Osteocyte (in vitro differentiated cells): ENCODE measurements at regions not wholly inside any gene's neighbourhood (a gene's known extent, or its start where the extent isn't known, plus 50 kb on each side); places are given as distances from the start of the nearest gene placed in this dataset.

ENCODE experiments used
- DNase-seq: peaks from one replicate; pipeline ENCODE4 v3.0.0; 2021; ENCODE audit warnings: mixed read lengths; ENCODE audit not compliant: unreplicated experiment; ENCODE audit errors: extremely low spot score
- H3K27ac Mint-ChIP-seq: one replicate; pipeline ENCODE4 v1.8.0; 2021; ENCODE audit warnings: mild to moderate bottlenecking, mixed read lengths; ENCODE audit not compliant: unreplicated experiment
- H3K27me3 Mint-ChIP-seq: one replicate; pipeline ENCODE4 v1.8.0; 2021; ENCODE audit warnings: mixed read lengths; ENCODE audit not compliant: unreplicated experiment
- H3K36me3 Mint-ChIP-seq: one replicate; pipeline ENCODE4 v1.8.0; 2021; ENCODE audit warnings: mixed read lengths; ENCODE audit not compliant: unreplicated experiment
- H3K4me1 Mint-ChIP-seq: one replicate; pipeline ENCODE4 v1.8.0; 2021; ENCODE audit warnings: mixed read lengths; ENCODE audit not compliant: unreplicated experiment
- H3K4me3 Mint-ChIP-seq: one replicate; pipeline ENCODE4 v1.8.0; 2021; ENCODE audit warnings: mild to moderate bottlenecking, moderate library complexity, mixed read lengths; ENCODE audit not compliant: unreplicated experiment
- H3K9me3 Mint-ChIP-seq: one replicate; pipeline ENCODE4 v1.8.0; 2021; ENCODE audit warnings: mixed read lengths; ENCODE audit not compliant: unreplicated experiment
- CTCF ChIP-seq: fragments of 200-600 bp; sonication (generic); IDR thresholded peaks from 2 replicates; pipeline ENCODE4 v1.5.0; 2021; ENCODE audit warnings: antibody characterized with exemption, mild to moderate bottlenecking, moderate library complexity

GRCh38 chr20:5401277-5401875 is 84.6 kb upstream of the PROKR2 start:
- no peak for DNase-seq
- Mint-ChIP-seq H3K27ac (no peak overlapping the region), H3K36me3 (no peaks in the 10 kb centered on the region), H3K9me3 (peaks cover 9% of the 10 kb centered on the region), H3K4me3 (no peak overlapping the region), H3K4me1 (no peaks in the 10 kb centered on the region), H3K27me3 (no peaks in the 10 kb centered on the region)
- TF ChIP-seq CTCF, result no peak

GRCh38 chr20:5400164-5400762 is 83.5 kb upstream of the PROKR2 start:
- Mint-ChIP-seq H3K9me3 (peaks cover 9% of the 10 kb centered on the region), H3K27me3 (no peaks in the 10 kb centered on the region), H3K27ac (no peak overlapping the region), H3K4me3 (no peak overlapping the region), H3K36me3 (no peaks in the 10 kb centered on the region), H3K4me1 (no peaks in the 10 kb centered on the region)
- DNase-seq, result no peak
- TF ChIP-seq CTCF, result no peak

GRCh38 chr20:5397393-5397792 is 80.6 kb upstream of the PROKR2 start:
- Mint-ChIP-seq H3K4me1 (no peaks in the 10 kb centered on the region), H3K27ac (no peak overlapping the region), H3K27me3 (no peaks in the 10 kb centered on the region), H3K4me3 (no peak overlapping the region), H3K9me3 (peaks cover 6% of the 10 kb centered on the region), H3K36me3 (no peaks in the 10 kb centered on the region)
- DNase-seq, result no peak
- no peak for TF ChIP-seq CTCF

- no peak for DNase-seq
- Mint-ChIP-seq H3K27ac (no peak overlapping the region), H3K9me3 (peaks cover 6% of the 10 kb centered on the region), H3K36me3 (no peaks in the 10 kb centered on the region), H3K27me3 (no peaks in the 10 kb centered on the region), H3K4me1 (no peaks in the 10 kb centered on the region), H3K4me3 (no peak overlapping the region)
- no peak for TF ChIP-seq CTCF
Measured at GRCh38 chr20:5395932-5396727, 79.4 kb upstream of the PROKR2 start.

- no peaks in the 10 kb centered on the region for H3K9me3 Mint-ChIP-seq
- H3K27ac Mint-ChIP-seq, result no peak overlapping the region
- DNase-seq, result no peak
- H3K4me1 Mint-ChIP-seq, result no peaks in the 10 kb centered on the region
- no peaks in the 10 kb centered on the region for H3K36me3 Mint-ChIP-seq
- no peak overlapping the region for H3K4me3 Mint-ChIP-seq
- H3K27me3 Mint-ChIP-seq, result no peaks in the 10 kb centered on the region
- no peak for TF ChIP-seq CTCF
Measured at GRCh38 chr20:5393218-5393870, 76.6 kb upstream of the PROKR2 start.
